Loucy (cell line): ENCODE measurements at regions not wholly inside any gene's neighbourhood (a gene's known extent, or its start where the extent isn't known, plus 50 kb on each side); places are given as distances from the start of the nearest gene placed in this dataset.

ENCODE experiments used
- H2AFZ ChIP-seq: fragments of 200-600 bp; sonication (generic); 2 replicates; pipeline ENCODE4 v1.6.0; 2016; ENCODE audit warnings: antibody characterized with exemption, mild to moderate bottlenecking, low read length, moderate library complexity
- H3F3A ChIP-seq: fragments of 200-600 bp; 2 replicates; pipeline ENCODE4 v1.6.0; 2016; ENCODE audit warnings: antibody characterized with exemption, low read depth, mild to moderate bottlenecking
- H3K27me3 ChIP-seq: fragments of 200-600 bp; sonication (generic); 2 replicates; pipeline ENCODE4 v1.6.1; 2014; ENCODE audit warnings: low read length, mild to moderate bottlenecking; ENCODE audit not compliant: insufficient read depth, poor library complexity, severe bottlenecking
- H3K36me3 ChIP-seq: fragments of 200-600 bp; sonication (generic); 2 replicates; pipeline ENCODE4 v1.6.1; 2016; ENCODE audit warnings: low read length; ENCODE audit not compliant: insufficient read depth
- H3K4me1 ChIP-seq: fragments of 200-600 bp; sonication (generic); 2 replicates; pipeline ENCODE4 v1.5.1; 2014; ENCODE audit warnings: low read length, mild to moderate bottlenecking; ENCODE audit not compliant: insufficient read depth, poor library complexity, severe bottlenecking
- H3K4me2 ChIP-seq: fragments of 200-600 bp; sonication (generic); 2 replicates; pipeline ENCODE4 v1.6.0; 2014; ENCODE audit warnings: antibody characterized with exemption, low read length, low read depth, mild to moderate bottlenecking; ENCODE audit not compliant: poor library complexity, severe bottlenecking
- H3K4me3 ChIP-seq: fragments of 200-600 bp; sonication (generic); 2 replicates; pipeline ENCODE4 v1.5.1; 2014; ENCODE audit warnings: low read length, mild to moderate bottlenecking, mixed read lengths; ENCODE audit not compliant: poor library complexity, severe bottlenecking
- H3K79me2 ChIP-seq: fragments of 200-600 bp; sonication (generic); 2 replicates; pipeline ENCODE4 v1.6.1; 2014; ENCODE audit warnings: low read length; ENCODE audit not compliant: insufficient read depth
- H3K9ac ChIP-seq: fragments of 200-600 bp; sonication (generic); 2 replicates; pipeline ENCODE4 v1.6.0; 2014; ENCODE audit warnings: mild to moderate bottlenecking, low read depth, low read length, moderate library complexity; ENCODE audit not compliant: poor library complexity, severe bottlenecking
- H3K9me2 ChIP-seq: fragments of 200-600 bp; sonication (generic); replicated peaks from 2 replicates; pipeline ENCODE4 v1.6.1; 2016; ENCODE audit warnings: low read depth, low read length, mixed read lengths
- H3K9me3 ChIP-seq: fragments of 200-600 bp; sonication (generic); 2 replicates; pipeline ENCODE4 v1.6.1; 2014; ENCODE audit warnings: mild to moderate bottlenecking, antibody characterized with exemption, low read length, low read depth; ENCODE audit not compliant: insufficient read depth
- H4K20me1 ChIP-seq: fragments of 200-600 bp; sonication (generic); 2 replicates; pipeline ENCODE4 v1.6.0; 2014; ENCODE audit warnings: antibody characterized with exemption, low read length, mild to moderate bottlenecking; ENCODE audit not compliant: insufficient read depth, poor library complexity, severe bottlenecking
- EZH2phosphoT487 ChIP-seq: fragments of 200-600 bp; IDR thresholded peaks from 2 replicates; pipeline ENCODE4 v1.6.1; 2018; ENCODE audit warnings: antibody characterized with exemption, mild to moderate bottlenecking, moderate library complexity, borderline replicate concordance
- TF ChIP-seq, protein P1 (sequence below): fragments of 200-600 bp; sonication (generic); conservative IDR thresholded peaks from 2 replicates; pipeline ENCODE4 v1.5.1; 2014; ENCODE audit warnings: mild to moderate bottlenecking, antibody characterized with exemption, low read length

DNA sequence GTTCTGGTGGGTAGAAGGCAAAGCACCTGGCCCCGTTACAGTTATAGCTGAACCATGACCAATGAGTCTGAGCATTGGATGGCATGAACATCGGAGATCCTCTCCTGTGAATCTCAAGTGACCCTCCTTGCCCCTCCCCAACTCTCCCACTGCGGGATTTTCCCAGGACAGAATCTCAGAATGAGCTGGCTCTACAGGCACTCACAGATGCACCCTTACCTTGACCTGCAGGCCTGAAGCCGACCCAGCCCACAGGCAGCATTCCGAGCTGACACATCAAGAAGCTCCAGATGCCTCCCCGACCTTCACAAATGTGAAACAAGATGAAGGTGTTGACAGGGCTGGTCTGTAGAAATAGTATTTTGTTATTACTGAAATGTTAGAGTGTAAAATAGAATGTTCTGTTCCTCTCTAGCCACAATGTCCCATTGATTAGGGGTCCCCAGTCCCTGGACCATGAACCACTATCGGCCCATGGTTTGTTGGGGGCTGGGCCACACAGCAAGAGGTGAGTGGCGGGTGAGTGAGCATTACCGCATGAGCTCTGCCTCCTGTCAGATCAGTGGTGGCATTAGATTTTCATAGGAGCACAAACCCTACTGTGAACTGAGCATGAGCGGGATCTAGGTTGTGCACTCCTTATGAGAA, 263.4 kb downstream of the AUH start:
- Histone ChIP-seq H3K4me1 (peaks cover 52% of the 10 kb centered on the region), H3K79me2 (no peaks in the 10 kb centered on the region), H3K27me3 (no peaks in the 10 kb centered on the region), H3K9me2 (no peaks in the 10 kb centered on the region), H4K20me1 (no peaks in the 10 kb centered on the region), H3K36me3 (no peaks in the 10 kb centered on the region), H3F3A (0 out of 2 replicates have a peak, but pooled peaks cover 7% of the 10 kb centered on the region), H3K4me2 (peak overlapping the region; percentile 84), H3K9me3 (no peaks in the 10 kb centered on the region; the same call in 1 of the 2 replicates), H2AFZ (no peak overlapping the region), H3K9ac (no peak overlapping the region), H3K4me3 (no peak overlapping the region)
- TF ChIP-seq EZH2phosphoT487, result no peak
- TF ChIP-seq, protein P1, sequence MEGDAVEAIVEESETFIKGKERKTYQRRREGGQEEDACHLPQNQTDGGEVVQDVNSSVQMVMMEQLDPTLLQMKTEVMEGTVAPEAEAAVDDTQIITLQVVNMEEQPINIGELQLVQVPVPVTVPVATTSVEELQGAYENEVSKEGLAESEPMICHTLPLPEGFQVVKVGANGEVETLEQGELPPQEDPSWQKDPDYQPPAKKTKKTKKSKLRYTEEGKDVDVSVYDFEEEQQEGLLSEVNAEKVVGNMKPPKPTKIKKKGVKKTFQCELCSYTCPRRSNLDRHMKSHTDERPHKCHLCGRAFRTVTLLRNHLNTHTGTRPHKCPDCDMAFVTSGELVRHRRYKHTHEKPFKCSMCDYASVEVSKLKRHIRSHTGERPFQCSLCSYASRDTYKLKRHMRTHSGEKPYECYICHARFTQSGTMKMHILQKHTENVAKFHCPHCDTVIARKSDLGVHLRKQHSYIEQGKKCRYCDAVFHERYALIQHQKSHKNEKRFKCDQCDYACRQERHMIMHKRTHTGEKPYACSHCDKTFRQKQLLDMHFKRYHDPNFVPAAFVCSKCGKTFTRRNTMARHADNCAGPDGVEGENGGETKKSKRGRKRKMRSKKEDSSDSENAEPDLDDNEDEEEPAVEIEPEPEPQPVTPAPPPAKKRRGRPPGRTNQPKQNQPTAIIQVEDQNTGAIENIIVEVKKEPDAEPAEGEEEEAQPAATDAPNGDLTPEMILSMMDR, result no peak

DNA sequence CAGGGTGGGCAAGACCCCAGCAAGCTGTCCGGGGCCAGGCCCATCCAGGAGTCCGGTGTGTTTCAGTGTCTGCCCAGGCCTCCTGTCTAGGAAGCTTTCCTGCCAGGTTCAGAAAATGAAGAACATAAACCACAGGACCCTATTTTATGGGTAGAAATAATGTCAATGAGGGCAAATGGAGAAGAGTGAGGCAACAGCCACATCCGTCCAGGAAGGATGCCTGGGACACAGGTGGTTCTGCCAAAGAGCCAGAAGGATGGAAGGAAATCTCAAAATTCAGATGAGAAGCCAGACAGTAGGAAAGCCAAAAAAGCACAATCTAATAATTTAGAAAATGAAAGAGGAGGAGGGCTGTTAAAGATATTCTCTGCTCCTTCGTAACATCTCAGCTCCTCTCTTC, 262.3 kb downstream of the AUH start:
- peak overlapping the region; percentile 84 for H3K4me2 ChIP-seq
- 0 out of 2 replicates have a peak, but pooled peaks cover 7% of the 10 kb centered on the region for H3F3A ChIP-seq
- H2AFZ ChIP-seq, result no peak overlapping the region
- no peaks in the 10 kb centered on the region for H3K9me2 ChIP-seq
- H4K20me1 ChIP-seq, result no peaks in the 10 kb centered on the region
- H3K79me2 ChIP-seq, result no peaks in the 10 kb centered on the region
- H3K4me3 ChIP-seq, result peak overlapping the region; percentile 65
- H3K36me3 ChIP-seq, result no peaks in the 10 kb centered on the region
- peak overlapping the region; percentile 66 for H3K9ac ChIP-seq
- H3K4me1 ChIP-seq, result peaks cover 58% of the 10 kb centered on the region
- TF ChIP-seq EZH2phosphoT487, result no peak
- no peaks in the 10 kb centered on the region for H3K9me3 ChIP-seq
- H3K27me3 ChIP-seq, result no peaks in the 10 kb centered on the region

DNA sequence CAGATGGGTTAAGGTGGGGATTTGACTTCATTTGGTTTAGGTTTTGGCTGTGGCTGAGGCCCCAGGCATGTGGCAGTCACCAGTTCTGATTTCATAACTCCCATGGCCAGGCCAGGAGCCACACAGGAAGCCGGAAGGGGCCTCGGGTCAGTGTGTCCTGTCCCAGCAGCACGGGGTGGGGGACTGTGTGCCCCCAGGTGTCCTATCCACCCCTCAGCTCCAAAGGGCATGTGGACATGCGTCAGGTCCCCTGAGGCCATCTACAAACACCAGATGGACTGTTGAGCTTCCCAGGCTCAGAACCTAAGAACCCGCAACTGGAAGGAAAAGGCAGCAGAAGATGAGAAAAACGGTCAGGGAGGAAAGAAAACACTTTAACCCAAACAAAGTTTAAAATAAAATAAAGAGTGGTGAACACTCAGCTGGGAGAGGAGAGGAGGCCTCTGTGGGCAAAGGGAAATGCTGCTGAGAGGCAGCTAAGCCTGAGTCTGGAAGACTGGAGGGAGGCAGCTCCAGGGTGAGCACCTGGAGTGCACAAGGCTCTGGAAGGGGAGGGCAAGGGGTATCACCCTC, 260.8 kb downstream of the AUH start:
- H3K9ac ChIP-seq, result peak overlapping the region; percentile 66
- H4K20me1 ChIP-seq, result no peaks in the 10 kb centered on the region
- peak overlapping the region; percentile 65 for H3K4me3 ChIP-seq
- H3K4me1 ChIP-seq, result peaks cover 58% of the 10 kb centered on the region
- H3K79me2 ChIP-seq, result no peaks in the 10 kb centered on the region
- no peak overlapping the region for H2AFZ ChIP-seq
- no peaks in the 10 kb centered on the region for H3K9me2 ChIP-seq
- H3K4me2 ChIP-seq, result peak overlapping the region; percentile 84
- H3K36me3 ChIP-seq, result no peaks in the 10 kb centered on the region
- 0 out of 2 replicates have a peak, but pooled peaks cover 7% of the 10 kb centered on the region for H3F3A ChIP-seq
- no peaks in the 10 kb centered on the region for H3K9me3 ChIP-seq
- no peaks in the 10 kb centered on the region for H3K27me3 ChIP-seq
- no peak for TF ChIP-seq EZH2phosphoT487
- TF ChIP-seq, protein P1, result no peak
